HepG2 (cell line): ENCODE measurements at regions not wholly inside any gene's neighbourhood (a gene's known extent, or its start where the extent isn't known, plus 50 kb on each side); places are given as distances from the start of the nearest gene placed in this dataset.

ENCODE experiments used
- FOSL1 ChIP-seq: sonication (generic); formaldehyde crosslinking; IDR thresholded peaks from 2 replicates; pipeline ENCODE4 v1.9.0; 2021; ENCODE audit warnings: missing genetic modification reagents, borderline replicate concordance
- SP1 ChIP-seq, 2 experiments: fragments of 450-650 bp in 1 of 2; sonication (generic) in 1 of 2; formaldehyde crosslinking in 1 of 2; IDR thresholded peaks; 2 replicates each; pipeline versions ENCODE4 v1.4.0 to v1.6.1; 2016 to 2020; ENCODE audit warnings: missing genetic modification reagents in 1 of 2

DNA sequence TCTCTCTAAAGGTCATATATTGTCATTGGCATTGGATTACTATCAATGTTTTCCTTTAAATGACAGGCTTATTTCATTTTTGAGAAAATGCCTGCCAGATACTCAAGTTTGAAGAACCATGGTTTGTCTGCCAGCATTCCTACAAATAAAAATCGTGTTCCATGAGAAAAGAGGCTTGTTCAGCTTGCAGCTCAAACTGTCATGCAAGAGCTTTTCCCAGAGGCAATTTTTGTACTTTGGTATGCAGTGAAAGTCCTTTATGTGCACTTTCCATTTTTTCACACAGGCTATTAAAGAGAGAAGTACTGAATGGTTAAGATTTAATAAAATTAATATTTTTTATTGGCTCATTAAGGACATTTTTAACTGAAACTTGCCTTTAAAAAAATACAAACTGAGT lies 110.4 kb downstream of the FBXO4 start:
- TF ChIP-seq FOSL1 (no peak), SP1 (IDR thresholded peaks at IDR 0.05) (no peak), SP1 (CRISPR knock-in tag; IDR thresholded peaks at IDR 0.05) (no peak)
